ENCODE measurements at regions not wholly inside any gene's neighbourhood (a gene's known extent, or its start where the extent isn't known, plus 50 kb on each side); places are given as distances from the start of the nearest gene placed in this dataset.

DNA sequence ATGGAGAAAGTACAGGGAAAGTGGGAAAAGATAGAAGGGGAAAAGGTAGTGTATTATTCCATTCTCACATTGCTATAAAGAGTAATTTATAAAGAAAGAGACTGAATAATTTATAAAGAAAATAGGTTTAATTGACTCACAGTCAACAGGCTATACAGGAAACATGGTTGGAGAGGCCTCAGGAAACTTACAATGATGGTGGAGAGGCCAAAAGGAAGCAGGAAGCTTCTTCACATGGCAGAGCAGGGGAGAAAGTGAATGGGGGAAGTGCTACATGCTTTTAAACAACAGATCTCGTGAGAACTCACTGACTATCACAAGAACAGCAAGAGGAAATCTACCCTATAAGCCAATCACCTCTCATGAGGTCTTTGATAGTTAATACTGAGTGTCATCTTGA is 725.0 kb upstream of the FLRT2 start:
- DNase-seq = no peak

DNA sequence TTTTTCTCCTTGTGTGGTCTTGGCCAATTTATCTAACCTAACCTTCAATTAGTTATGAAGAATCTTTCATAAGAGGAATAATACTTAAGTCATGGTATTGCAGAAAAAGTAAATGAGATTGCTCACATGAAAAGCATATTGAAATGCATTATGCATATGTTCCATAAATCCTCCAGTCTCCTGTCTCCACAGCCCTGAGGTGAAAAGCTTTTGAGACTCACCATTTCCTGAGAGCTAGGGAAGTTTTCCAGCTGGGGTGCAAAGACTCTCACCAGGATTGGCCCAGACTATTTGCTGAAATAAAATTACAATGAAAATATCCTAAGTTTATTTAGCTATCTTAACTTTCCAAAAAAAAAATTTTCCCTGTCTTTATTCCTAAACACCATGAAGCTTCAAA is 723.8 kb upstream of the FLRT2 start:
- DNase-seq = no peak

DNA sequence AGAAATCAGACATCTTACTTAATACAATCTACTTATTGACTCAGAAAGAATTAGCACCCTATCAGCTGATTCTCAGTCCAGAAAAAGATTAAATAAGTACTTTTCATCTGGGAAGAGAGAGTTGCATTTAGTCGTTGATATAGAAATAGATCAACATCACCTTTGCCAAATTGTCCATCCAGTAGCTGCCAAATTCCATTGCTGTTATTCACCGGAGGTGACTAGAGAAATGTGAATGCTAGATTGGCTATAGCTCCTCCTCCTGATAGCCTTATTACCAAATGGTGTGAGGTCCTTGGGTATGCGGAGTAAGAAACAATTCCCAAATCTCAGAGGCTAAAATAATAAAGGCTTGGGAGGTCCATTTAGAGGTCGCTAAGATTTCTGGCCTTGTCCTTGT is 723.3 kb upstream of the FLRT2 start:
- no peak for DNase-seq

DNA sequence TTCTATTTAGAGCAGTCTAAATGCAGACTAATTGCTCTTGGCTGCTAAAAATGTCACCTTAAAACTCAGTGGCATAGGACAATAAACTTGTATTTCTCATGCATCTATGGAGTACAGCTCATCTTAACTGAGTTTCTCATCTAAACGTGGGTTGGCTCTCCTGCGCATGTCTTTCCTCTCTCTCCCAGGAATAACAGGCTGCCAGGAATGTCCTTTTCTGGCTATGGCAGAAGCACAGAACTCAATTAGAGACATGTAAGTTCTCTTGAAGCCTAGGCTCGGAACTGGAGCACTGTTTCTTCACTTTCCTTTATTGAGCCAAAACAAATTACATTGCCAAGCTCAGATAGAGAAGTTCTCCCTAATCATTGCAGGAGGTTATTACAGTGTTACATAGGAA is 722.3 kb upstream of the FLRT2 start:
- no peak for DNase-seq

DNA sequence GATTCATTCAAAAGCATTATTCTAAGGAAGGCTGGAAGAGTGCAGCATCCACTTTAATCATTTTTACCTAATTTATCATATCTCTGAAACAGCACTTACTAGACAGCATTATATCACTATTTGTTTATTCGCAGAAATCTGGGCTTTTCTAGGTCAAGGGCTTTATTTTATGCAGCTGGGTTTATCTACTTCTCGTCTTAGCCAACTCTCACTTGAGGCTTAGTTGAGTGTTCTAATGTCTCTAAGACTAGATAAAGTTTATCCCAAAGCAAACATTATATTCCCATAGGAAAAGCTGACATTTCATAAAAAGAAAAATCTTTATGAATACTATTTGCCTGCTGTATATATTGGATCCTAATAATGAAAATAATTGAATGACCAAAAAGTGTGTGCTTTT is 720.8 kb upstream of the FLRT2 start:
- DNase-seq = no peak

DNA sequence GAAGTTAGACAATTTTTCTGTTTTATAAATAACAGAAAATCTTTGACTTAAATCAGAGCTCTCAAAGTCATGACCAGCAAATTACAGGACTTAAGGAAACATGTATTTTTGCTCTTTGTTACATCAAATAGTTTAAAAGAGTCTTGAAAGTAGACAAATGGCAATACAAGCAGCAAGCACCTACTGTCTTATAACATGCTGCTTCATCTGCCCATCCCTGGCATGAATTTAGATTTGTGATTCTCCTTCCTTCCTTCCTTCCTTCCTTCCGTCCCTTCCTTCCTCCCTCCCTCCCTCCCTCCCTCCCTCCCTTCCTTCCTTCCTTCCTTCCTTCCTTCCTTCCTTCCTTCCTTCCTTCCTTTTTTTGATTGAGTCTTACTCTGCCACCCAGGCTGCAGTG is 715.6 kb upstream of the FLRT2 start:
- no peak for DNase-seq

DNA sequence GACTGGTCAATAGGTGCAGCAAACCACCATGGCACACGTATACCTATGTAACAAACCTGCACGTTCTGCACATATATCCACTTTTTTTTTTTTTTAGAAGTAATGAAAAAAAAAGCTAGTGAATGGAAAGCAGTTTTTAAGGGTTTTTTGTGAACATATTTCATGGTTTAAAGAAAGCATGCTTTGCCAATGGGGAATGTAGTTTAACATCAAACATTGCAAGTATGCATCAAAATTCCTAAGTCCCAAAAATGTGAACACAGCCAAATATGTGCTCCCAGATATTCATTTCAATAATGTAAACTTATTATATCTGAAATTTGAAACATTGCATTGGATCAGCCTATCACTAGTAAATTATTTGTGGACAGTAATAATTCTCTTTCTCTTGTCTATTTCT is 710.4 kb upstream of the FLRT2 start:
- DNase-seq = no peak

DNA sequence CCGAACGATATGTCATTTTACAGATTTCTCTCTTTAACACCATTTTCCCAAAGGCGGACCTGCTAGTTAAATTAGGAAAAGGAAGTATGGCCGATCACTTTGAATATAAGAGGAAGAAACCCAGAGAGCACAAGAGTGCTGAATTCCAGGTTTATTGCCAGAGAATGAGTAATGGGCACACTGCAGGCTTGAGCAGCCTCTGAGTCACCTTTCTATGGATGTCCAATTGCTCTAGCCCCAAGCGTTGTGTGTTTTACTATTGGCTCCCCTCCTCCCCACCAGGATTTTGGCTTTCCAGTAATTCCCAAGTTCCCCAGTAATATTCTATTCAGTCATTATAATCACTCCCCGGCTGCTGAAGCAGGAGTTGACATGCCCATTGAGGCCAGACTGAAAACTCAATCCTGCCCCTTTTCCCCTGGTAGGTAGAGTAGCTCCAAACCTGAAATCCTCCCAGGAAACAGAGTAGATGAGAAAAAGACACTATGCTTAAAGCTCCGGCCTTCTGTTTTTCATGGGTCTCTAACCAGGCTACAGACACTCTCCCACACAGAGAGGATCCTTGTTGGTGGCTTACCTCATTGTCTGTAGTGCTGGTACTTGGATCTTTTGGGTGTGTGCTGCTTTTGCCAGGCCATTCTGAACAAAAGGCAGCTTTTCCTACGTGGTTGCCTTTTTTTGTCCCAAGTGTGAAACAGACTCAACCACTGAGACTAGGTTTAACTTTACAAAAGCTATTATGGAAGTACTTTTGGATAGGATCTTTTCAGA is 704.3 kb upstream of the FLRT2 start:
- no peak for DNase-seq

DNA sequence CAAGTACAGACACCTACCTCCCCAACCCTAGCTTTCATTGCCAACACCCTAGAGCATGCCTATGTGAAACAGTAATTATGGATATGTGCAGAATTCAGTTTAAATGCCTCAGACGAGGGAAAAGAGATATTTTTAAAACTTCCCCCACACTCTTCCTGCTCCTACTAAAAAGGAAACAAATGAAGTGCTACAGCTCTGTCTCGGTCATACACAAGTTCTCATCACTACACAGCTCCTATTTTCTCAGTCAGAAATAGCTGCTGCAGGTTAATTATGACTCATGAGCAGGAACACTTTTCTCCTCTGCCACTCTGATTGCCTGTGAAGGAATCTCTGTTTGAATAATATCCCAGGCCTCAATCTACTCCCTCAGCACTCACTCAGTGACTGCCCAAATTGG is 703.6 kb upstream of the FLRT2 start:
- DNase-seq = no peak

DNA sequence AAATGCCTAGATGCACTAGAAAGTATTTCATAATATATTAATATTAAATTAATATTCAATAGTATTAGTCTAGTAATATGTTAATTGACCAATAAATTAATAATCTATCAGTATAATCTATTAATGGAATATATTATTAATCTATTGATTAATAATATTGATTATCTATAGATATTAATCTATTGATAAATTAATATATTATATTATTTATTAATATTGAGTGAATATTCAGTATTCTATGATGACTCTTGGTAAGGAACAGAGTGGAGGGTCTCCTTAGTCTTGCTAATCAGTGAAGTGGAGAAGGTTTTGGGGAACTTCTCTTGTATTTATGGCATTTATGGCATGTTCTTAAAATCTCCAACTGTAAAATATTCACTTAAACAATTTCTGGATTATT is 679.3 kb upstream of the FLRT2 start:
- DNase-seq = no peak

DNA sequence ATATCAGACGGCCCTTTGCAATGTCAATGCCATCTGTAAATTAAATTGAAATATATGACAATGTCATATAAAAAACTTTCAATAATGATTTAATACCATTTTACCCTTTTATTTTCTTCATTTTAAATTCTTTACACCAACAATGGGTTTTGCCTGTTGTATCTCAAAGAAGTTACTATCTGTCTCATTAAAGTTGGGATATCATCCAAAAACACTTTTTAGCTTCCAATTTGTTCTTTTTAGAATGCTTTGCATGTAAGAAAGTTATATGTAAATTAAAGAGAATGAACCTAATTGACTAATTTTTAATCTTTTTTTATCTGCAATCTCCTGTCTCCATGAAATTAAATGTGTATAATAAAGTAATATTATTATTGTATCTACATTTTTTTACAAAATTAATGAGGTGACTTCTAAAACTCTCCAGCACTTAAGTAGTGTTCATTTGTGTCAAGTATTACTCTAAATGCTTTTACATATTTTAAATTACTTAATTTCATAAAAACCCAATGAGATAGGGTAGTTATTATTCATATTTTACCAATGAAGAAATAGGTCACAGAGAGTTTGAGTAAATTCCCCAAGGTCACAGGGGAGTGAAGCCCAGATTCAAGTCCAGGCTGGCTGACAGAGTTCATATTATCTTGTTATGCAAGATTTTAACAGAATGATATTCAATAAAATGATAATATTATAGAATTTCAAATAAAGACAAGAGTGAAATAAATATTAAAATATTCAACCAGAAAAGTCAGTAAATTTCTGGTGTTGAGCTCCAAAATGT is 673.0 kb upstream of the FLRT2 start:
- no peak for DNase-seq

DNA sequence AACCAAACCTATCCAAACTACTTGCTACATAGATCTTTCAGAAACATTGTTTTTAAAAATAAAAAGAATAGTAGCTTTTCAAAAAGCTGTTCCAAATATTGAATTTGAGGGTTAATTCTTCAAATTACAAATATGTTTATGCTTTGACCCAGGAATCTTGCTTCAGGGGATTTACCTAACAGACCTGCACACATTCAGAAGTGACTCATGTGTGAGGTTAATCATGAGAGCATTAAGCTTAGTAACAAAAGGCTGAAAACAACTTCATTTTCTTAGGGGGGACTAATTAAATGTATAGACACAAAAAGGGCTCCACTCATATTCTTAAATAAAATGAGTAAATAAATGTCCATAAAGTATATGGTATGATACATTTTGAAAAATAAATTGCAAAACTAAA is 672.4 kb upstream of the FLRT2 start:
- DNase-seq = no peak

DNA sequence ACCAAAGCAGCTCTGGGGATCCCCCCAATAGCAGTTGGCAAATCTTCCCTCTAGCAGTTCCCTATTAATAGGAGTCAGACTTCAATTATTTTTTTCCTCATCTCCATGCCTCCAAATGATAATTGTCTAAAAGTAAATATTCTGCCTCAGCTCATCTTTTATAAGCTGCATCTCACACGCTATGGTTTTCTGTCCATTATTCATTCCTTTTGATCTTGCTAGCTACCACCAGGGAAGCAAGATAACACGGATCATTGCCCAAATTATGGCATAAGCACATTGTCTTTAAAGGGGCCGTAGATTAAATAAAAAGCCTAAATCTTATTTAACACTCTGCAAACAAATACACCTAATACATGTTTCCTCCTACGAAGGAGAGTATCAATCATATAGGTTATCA is 670.8 kb upstream of the FLRT2 start:
- DNase-seq = no peak

DNA sequence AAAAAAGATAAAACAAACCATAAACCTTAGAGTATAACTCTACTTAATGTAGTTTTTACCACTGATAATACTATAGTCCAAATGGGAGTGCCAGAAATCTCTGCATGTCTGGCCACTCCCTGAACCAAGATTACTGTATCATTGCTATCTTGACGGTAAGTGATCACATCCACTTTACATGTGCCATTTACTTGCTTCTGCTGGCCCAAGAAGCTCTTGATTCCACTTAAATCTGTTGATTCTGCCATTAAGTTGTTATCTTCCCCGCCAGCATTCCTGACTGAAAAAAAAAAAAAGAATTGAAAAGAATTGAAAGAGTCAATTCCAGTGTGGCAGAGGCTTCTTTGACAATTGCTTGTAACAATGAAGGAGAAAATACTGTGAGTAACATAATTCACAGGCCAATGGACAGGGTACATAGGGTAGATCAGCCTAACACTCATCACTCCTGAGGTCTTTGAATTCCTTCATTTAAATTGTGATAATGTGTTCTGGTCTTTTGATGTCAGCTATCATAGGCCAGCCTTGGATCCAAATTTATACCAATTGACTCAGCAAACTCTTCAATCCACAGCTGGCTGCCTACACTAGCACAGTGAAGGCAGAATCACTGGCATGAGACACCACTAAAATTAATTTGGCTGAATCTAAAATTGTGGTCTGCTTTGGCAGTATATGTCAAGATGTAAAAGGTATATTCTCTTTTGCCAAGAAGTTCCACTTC is 665.2 kb upstream of the FLRT2 start:
- DNase-seq = no peak

DNA sequence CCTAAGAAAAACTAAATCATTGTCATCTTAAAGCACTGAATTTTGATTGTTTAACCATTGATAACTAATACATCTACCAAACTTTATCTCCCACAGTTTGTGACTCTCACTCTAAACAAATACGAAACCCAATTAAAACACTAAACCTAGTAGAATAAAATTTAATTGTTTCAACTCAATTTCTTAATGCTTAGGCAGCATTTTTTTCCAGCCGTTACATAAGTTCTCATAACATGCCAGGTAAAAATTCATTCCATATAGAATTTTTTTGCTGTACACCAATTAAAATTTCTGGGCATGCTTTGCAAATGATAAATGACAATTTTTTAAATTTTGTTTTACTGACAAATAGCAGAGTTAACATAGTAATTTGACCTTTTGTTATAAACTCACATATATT is 658.2 kb upstream of the FLRT2 start:
- no peak for DNase-seq

DNA sequence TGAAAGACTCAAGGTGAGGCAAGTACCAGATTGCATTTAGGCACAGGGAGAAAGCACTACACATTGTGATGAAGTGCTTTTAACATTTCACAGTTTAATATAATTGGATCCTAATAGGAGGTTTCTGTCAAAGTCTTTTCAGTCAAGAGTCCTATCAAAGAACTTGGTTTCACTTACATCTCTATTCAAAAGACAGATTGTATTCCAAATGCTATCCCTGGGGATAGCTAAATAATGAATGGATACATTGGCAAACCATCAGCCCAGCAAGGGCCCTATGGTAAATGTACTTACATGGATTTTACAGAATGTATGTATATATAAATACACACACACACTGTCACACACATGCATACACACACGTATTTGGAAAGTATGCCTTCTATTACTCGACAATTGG is 655.5 kb upstream of the FLRT2 start:
- no peak for DNase-seq

DNA sequence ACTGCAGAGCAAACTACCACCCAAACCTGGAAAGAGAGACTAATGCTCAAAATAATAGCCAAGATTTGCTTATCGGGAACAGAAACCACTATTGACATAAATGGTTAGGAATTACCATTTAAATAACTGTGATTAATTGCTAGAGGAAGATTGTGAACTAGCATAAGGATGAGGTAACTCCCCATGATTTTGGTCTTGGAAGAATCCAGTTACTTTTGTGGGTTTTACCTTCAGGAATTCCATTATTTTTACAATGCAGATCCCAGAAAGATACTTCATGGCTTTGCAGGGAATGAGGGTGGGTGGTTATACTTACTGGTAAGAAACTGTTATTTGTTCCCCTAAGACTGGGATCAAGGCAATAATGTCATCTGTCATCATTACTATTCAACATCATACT is 652.9 kb upstream of the FLRT2 start:
- DNase-seq = no peak

DNA sequence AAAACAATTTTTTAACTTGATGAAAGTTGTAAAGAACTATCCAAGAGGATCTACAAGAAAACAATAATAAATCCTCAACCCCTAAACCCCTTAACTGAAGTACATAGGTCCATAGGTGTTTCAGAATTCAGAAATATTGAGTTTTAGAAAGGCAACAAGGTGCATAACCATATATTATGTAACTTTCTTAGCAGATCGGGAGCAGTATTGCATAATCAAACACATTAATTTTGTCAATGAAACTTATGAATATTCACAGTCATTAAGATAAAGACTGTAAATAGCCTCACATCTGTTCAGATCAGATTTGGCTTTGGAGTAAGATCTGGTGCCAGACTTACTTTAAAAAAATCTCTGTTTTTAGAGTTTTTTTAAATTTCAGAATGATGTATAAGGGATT is 647.1 kb upstream of the FLRT2 start:
- DNase-seq = no peak

DNA sequence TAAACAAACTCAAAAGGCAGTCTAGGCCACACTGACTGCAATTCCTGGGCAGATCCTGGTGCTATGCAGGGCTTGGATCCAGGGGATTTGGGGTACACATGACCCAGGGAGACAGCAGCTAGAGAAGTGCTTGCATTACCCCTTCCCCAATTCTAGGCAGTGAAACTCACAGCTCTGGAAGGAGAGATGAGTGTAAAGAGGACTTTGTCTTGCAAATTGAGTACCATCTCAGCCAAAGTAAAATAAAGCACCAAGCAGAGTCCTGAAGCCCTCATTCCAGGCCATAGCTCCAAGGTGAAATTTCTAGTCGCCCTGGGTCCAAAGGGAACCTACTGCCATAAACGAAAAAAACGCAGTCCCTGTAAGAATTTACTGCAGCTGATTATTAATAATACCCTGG is 644.9 kb upstream of the FLRT2 start:
- no peak for DNase-seq

DNA sequence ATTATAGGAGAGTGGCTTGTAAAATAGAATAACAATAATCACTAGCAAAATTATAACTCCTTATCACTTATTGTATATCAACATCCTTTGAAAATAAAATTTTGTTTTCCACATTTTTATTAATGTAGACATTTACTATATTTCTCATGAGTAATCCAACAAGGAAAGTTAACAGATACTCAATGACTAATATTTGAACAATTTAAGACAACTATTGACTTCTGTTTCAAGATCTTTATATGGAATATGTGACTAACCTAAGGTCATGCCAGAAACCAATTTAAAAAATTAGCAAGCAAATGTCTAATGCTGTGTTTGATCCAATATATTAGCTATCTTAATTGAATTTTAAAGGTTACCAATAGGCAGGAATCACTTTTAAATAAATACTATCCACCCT is 638.5 kb upstream of the FLRT2 start:
- DNase-seq = no peak

DNA sequence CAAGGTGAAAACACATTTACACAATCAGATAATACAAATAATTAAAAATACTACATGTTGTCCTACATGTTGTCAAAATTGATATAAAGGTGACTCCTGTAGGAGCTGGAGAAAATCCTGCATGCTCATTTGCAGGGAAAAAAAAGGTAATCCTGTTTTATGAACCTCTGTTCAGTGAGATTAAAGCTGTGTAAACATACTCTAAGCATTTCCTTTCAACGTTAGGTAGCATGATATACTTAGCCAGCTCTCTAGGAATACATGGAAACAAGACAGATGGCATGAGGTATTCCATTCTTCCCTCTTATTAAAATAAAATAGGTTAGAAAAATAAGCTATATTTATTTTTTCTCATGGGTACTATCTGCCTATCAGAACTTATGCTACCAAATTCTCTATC is 635.7 kb upstream of the FLRT2 start:
- no peak for DNase-seq

DNA sequence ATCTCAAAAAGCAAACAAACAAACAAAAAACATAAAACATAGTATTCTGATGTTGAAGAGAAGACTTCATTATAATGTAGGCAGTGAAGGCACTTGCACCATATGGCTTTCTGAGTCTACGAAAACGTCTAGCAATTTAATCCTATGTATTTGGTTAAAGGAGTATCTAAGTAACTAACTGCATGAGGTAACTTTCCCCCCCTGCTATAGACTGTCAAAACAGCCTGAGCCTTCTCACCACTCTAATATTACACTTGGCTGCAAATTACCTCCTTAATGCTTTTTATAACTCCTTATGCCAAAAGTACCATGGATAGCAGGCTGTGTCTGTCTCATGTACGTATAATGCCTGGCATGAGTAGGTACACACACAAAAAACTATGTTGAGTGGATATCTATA is 607.6 kb upstream of the FLRT2 start:
- DNase-seq = no peak

DNA sequence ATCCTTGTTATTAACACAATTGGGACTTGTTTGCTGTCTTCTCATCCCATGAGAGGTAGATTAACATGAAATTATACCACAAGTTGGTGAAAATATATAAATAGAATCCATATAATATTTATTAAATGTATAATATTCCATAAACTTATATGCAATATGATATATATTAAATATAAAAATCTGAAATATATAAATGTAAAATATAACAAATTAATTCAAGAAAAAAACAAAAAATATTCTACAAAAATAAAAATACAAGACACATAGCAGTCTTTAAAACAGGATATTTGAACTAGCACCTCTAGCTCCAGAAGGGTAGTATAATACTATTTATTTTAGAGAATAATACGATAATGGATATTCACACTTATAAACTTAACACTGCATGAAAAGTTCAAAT is 603.3 kb upstream of the FLRT2 start:
- DNase-seq = no peak

Data from NCI-H1048 (cell line).